Inferior parietal cortex (tissue), 1 donor: ENCODE measurements at regions not wholly inside any gene's neighbourhood (a gene's known extent, or its start where the extent isn't known, plus 50 kb on each side); places are given as distances from the start of the nearest gene placed in this dataset.

ENCODE experiments used
- DNase-seq: peaks from one replicate; pipeline ENCODE4 v3.0.0-alpha.2; 2016; ENCODE audit errors: extremely low spot score

- no peak for DNase-seq
Observed at GRCh38 chr1:219317762-219318353, 144.2 kb downstream of the LYPLAL1 start.

GRCh38 chr1:219316066-219316465, 142.4 kb downstream of the LYPLAL1 start:
- no peak for DNase-seq

- DNase-seq = no peak
Observed at GRCh38 chr1:219313961-219314360, 140.3 kb downstream of the LYPLAL1 start.

GRCh38 chr1:219312967-219313366, 139.3 kb downstream of the LYPLAL1 start:
- DNase-seq = no peak

GRCh38 chr1:219310181-219310728, 136.6 kb downstream of the LYPLAL1 start:
- no peak for DNase-seq

GRCh38 chr1:219308367-219308766, 134.7 kb downstream of the LYPLAL1 start:
- no peak for DNase-seq

- DNase-seq = no peak
Observed at GRCh38 chr1:219304227-219305226, 130.8 kb downstream of the LYPLAL1 start.

- no peak for DNase-seq
Observed at GRCh38 chr1:219302697-219303096, 129.0 kb downstream of the LYPLAL1 start.

GRCh38 chr1:219299420-219299819, 125.7 kb downstream of the LYPLAL1 start:
- DNase-seq = no peak

GRCh38 chr1:219298571-219299148, 125.0 kb downstream of the LYPLAL1 start:
- no peak for DNase-seq

GRCh38 chr1:219296430-219297355, 123.0 kb downstream of the LYPLAL1 start:
- no peak for DNase-seq

GRCh38 chr1:219294251-219294650, 120.6 kb downstream of the LYPLAL1 start:
- no peak for DNase-seq

- no peak for DNase-seq
Observed at GRCh38 chr1:219293410-219293809, 119.7 kb downstream of the LYPLAL1 start.

- DNase-seq = no peak
Observed at GRCh38 chr1:219292999-219293398, 119.3 kb downstream of the LYPLAL1 start.

- no peak for DNase-seq
Observed at GRCh38 chr1:219292341-219292740, 118.7 kb downstream of the LYPLAL1 start.

GRCh38 chr1:219289171-219289570, 115.5 kb downstream of the LYPLAL1 start:
- no peak for DNase-seq

GRCh38 chr1:219283541-219283940, 109.9 kb downstream of the LYPLAL1 start:
- no peak for DNase-seq

- DNase-seq = no peak
Observed at GRCh38 chr1:219281831-219282230, 108.2 kb downstream of the LYPLAL1 start.

GRCh38 chr1:219279017-219279770, 105.5 kb downstream of the LYPLAL1 start:
- no peak for DNase-seq

- DNase-seq = no peak
Observed at GRCh38 chr1:219278288-219278687, 104.6 kb downstream of the LYPLAL1 start.
